Skin epidermis (tissue), 12 donors: ENCODE measurements at regions not wholly inside any gene's neighbourhood (a gene's known extent, or its start where the extent isn't known, plus 50 kb on each side); places are given as distances from the start of the nearest gene placed in this dataset.
A peak's percentile ranks its signal among the peaks of the same experiment; 100 is the strongest.
"Not testable (repeated sequence)": the region's sequence is repeated elsewhere in the genome, so short reads cannot be mapped to it uniquely, and the experiment has no call there.

Experiments used
- H3K27ac ChIP-seq, 21 experiments: fragments of 200-600 bp; sonication (generic) in 11 of 21; one replicate each; pipeline ENCODE4 v1.5.0; 2020; ENCODE audit warnings: mild to moderate bottlenecking in 3 of 21, inconsistent platforms in 2 of 21, moderate library complexity in 2 of 21
- H3K4me3 ChIP-seq, 7 experiments: fragments of 200-600 bp; sonication (generic) in 2 of 7; one replicate each; pipeline ENCODE4 v1.5.0; 2020; ENCODE audit warnings: inconsistent platforms in 2 of 7, mild to moderate bottlenecking in 2 of 7, moderate library complexity in 1 of 7

- Histone ChIP-seq H3K27ac (peak overlapping the region in 2 of 21 experiments; percentile 22 to 40), H3K4me3 (no peak overlapping the region)
Measured at GRCh38 chr18:59056706-59057492, 82.8 kb upstream of the SEC11C start.

DNA sequence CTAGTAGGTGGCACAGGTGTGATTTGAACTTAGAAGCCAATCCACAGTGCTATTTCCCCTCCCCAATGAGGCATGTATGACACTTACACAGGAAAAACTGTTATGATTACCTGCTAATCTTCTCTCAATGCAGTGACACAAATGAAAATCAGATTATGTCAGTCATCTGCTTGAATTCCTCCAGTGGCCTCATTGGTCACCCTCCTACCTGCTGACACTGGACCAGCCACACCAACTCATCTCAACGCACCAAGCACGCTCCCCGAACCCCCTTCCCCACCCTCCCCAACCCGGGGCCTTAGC lies 82.2 kb upstream of the SEC11C start:
- no peak overlapping the region for H3K4me3 ChIP-seq
- no peak overlapping the region for H3K27ac ChIP-seq

DNA sequence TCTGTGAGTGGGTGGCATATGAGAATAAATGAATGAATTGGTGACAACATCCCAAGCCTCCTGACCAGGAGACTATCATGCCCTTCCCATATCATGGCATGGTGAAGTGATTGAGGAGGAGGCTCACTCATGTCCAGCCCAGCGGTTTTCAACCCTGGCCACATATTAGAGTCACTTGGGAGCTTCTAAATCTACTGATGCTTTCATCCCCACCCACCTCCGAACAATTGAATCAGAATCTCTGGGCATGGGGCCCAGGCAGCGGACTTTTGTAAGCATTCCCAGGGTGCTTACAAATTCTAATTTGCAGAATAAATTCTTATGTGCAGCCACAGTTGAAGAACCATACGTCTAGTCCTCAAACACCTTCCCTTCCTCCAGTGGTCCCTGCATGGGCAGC lies 81.7 kb upstream of the SEC11C start:
- Histone ChIP-seq H3K27ac (no peak overlapping the region), H3K4me3 (no peak overlapping the region)

DNA sequence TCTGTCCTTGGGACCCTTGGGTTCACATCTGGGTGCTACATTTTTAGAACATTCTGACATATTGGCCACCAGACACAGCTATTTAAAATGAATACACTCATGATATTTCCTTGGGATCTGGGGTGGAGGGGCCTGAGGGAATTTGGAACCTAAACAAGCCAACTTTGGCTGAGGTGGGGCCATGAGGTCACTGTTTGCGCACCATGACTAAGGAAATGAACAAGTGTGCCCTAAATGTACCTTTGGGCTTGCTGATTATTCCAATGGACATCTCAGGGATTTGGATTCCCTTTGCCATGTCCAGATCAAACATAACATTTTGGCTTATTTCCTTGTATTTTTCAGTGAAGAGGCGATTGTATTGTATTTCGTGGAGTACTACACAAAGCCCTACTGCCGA lies 80.5 kb upstream of the SEC11C start:
- no peak overlapping the region for H3K4me3 ChIP-seq
- no peak overlapping the region for H3K27ac ChIP-seq

- H3K4me3 ChIP-seq = no peak overlapping the region
- no peak overlapping the region for H3K27ac ChIP-seq
Measured at GRCh38 chr18:59060551-59060950, 79.1 kb upstream of the SEC11C start.

GRCh38 chr18:59061914-59062642 lies 77.6 kb upstream of the SEC11C start:
- Histone ChIP-seq H3K4me3 (no peak overlapping the region), H3K27ac (no peak overlapping the region)

DNA sequence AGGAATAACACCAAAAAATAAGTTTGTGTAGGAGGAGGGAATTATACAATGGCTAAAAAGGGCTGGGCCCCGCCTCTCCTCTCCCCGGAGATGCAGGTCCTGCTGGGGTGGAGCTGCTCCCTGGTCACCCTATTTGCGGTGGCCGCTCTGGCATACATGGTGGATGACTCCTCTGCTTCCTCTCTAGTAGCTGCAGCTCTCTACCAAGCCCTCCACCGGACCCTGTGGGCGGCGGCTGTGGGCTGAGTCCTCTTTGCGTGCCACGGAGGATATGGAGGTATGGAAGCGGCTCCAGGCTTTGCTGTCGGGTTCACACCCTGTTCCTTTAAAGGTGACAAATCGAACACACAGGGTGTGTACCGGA lies 77.1 kb upstream of the SEC11C start:
- Histone ChIP-seq H3K4me3 (no peak overlapping the region), H3K27ac (no peak overlapping the region)

GRCh38 chr18:59063300-59063906 lies 76.3 kb upstream of the SEC11C start:
- Histone ChIP-seq H3K27ac (peak overlapping the region in 1 of 21 experiments; percentile 12), H3K4me3 (no peak overlapping the region)

DNA sequence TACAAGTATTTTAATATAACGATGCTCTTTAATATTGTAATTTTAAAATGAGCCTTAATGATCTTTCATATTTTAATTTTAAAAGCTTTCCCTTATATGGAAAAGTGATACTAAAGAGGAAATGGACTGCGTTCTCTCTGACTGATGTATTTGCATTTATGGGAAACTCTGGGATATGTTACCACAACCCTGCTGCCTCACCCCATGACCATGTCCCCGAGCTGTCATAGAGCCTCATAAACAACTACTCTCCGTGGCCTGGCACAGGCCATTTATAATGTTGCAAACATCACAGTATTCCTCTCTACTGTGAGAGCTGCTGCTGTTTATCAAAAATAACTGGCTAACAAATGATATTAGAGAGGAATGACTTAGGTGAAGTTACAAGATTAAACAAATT lies 75.8 kb upstream of the SEC11C start:
- H3K27ac ChIP-seq = no peak overlapping the region

GRCh38 chr18:59065684-59066083 lies 74.0 kb upstream of the SEC11C start:
- H3K4me3 ChIP-seq = no peak overlapping the region
- no peak overlapping the region for H3K27ac ChIP-seq

More for the DNA sequence above, 75.8 kb upstream of the SEC11C start:
- no peak overlapping the region for H3K4me3 ChIP-seq

GRCh38 chr18:59067873-59068272 lies 71.8 kb upstream of the SEC11C start:
- no peak overlapping the region for H3K27ac ChIP-seq
- H3K4me3 ChIP-seq = no peak overlapping the region

- Histone ChIP-seq H3K4me3 (no peak overlapping the region), H3K27ac (no peak overlapping the region)
Measured at GRCh38 chr18:59068276-59069071, 71.2 kb upstream of the SEC11C start.

GRCh38 chr18:59070181-59070912 lies 69.3 kb upstream of the SEC11C start:
- Histone ChIP-seq H3K4me3 (no peak overlapping the region), H3K27ac (no peak overlapping the region)

GRCh38 chr18:59072727-59073421 lies 66.8 kb upstream of the SEC11C start:
- Histone ChIP-seq H3K4me3 (no peak overlapping the region), H3K27ac (no peak overlapping the region)

DNA sequence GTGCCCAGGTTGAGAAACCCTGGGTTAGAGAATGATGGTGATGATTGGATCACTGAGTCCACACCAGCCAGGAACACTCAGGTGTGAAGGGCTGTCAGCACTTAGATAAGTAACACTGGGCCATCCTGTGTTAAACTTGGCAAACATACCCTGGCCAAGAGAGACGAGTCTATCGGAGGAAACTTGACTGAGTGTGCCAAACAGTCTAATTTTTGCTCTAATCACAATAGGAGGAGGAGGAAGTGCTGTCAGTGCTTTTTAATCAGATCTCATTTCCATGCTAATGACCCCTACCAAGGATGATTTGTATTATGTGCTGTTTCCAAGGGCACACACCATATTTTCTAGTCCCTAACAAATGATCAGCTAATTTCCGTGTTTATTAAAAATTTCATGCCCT lies 63.8 kb upstream of the SEC11C start:
- Histone ChIP-seq H3K27ac (no peak overlapping the region), H3K4me3 (no peak overlapping the region)

DNA sequence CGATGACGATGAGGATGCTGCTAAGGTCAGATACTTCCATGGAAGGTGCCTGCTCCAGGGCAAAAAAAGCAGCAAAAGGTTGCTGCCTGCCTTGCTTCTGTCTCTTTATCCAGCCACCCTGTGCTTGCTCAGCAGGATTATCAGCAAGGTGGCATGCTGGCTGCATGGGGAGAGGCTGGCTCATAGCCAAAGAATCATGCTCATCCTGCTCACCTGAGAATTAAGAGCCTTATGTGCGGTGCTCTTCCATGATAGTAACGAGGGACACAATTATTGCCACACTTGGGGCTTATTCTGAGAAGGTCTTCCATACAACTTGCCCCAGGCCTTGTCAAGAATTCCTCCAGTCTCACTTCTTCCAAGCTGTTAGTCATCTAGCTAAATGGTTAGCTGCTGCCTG lies 60.4 kb upstream of the SEC11C start:
- H3K4me3 ChIP-seq = no peak overlapping the region
- no peak overlapping the region for H3K27ac ChIP-seq

- H3K4me3 ChIP-seq, H3K27ac ChIP-seq: not testable (repeated sequence)
Measured at GRCh38 chr18:59079687-59080501, 59.8 kb upstream of the SEC11C start.

- Histone ChIP-seq H3K27ac (no peak overlapping the region), H3K4me3 (no peak overlapping the region)
Measured at GRCh38 chr18:59083136-59083818, 56.4 kb upstream of the SEC11C start.
